Activated CD8-positive, alpha-beta memory T cell treated with anti-CD3 and anti-CD28 coated beads, Interleukin-2, amount 50 U/mL, for 1 hour (primary cell): ENCODE measurements at regions not wholly inside any gene's neighbourhood (a gene's known extent, or its start where the extent isn't known, plus 50 kb on each side); places are given as distances from the start of the nearest gene placed in this dataset.

Experiments used
- DNase-seq: peaks from one replicate; pipeline ENCODE4 v3.0.0-alpha.2; 2020; ENCODE audit errors: extremely low read depth

GRCh38 chr2:144159240-144159639 is 360.7 kb downstream of the ZEB2 start:
- no peak for DNase-seq

- DNase-seq, result no peak
These were observed 361.8 kb downstream of the ZEB2 start for GRCh38 chr2:144158096-144158495.

- no peak for DNase-seq
These were observed 362.9 kb downstream of the ZEB2 start for GRCh38 chr2:144156736-144157640.

GRCh38 chr2:144154205-144154604 is 365.7 kb downstream of the ZEB2 start:
- no peak for DNase-seq

GRCh38 chr2:144152817-144153271 is 367.1 kb downstream of the ZEB2 start:
- DNase-seq, result no peak

- no peak for DNase-seq
These were observed 368.1 kb downstream of the ZEB2 start for GRCh38 chr2:144151851-144152250.

- DNase-seq, result no peak
These were observed 368.5 kb downstream of the ZEB2 start for GRCh38 chr2:144151405-144151804.

GRCh38 chr2:144147356-144147755 is 372.6 kb downstream of the ZEB2 start:
- no peak for DNase-seq

GRCh38 chr2:144146876-144147275 is 373.0 kb downstream of the ZEB2 start:
- DNase-seq, result no peak

GRCh38 chr2:144146076-144146475 is 373.8 kb downstream of the ZEB2 start:
- DNase-seq, result no peak

- DNase-seq, result no peak
These were observed 376.4 kb downstream of the ZEB2 start for GRCh38 chr2:144143294-144144151.

GRCh38 chr2:144140891-144141290 is 379.0 kb downstream of the ZEB2 start:
- DNase-seq, result no peak

- DNase-seq, result no peak
These were observed 382.1 kb downstream of the ZEB2 start for GRCh38 chr2:144137705-144138428.

GRCh38 chr2:144137272-144137671 is 382.6 kb downstream of the ZEB2 start:
- DNase-seq, result no peak

- no peak for DNase-seq
These were observed 383.5 kb downstream of the ZEB2 start for GRCh38 chr2:144136297-144137010.

- DNase-seq, result no peak
These were observed 385.8 kb downstream of the ZEB2 start for GRCh38 chr2:144133936-144134665.

GRCh38 chr2:144132357-144132756 is 387.6 kb downstream of the ZEB2 start:
- DNase-seq, result no peak

GRCh38 chr2:144131042-144131441 is 388.9 kb downstream of the ZEB2 start:
- no peak for DNase-seq

- DNase-seq, result no peak
These were observed 389.4 kb downstream of the ZEB2 start for GRCh38 chr2:144130551-144130950.

GRCh38 chr2:144128130-144128746 is 391.7 kb downstream of the ZEB2 start:
- no peak for DNase-seq
